Kidney (tissue), 13 donors: ENCODE measurements at regions not wholly inside any gene's neighbourhood (a gene's known extent, or its start where the extent isn't known, plus 50 kb on each side); places are given as distances from the start of the nearest gene placed in this dataset.
A peak's percentile ranks its signal among the peaks of the same experiment; 100 is the strongest.

Experiments used
- DNase-seq, 5 donors: peaks; one replicate each; pipeline ENCODE4 v3.0.0-alpha.2; 2013 to 2020
- FAIRE-seq: peaks from 2 replicates; lab custom pipeline; 2012; peaks lifted over from hg19 to GRCh38; lab: Jason Lieb, UNC
- H3K27ac ChIP-seq, 2 donors: one replicate each; pipeline ENCODE4 v1.7.0; 2013; ENCODE audit warnings: low read depth in 2 of 2, low read length in 2 of 2, inconsistent platforms in 1 of 2
- H3K27me3 ChIP-seq: one replicate; pipeline ENCODE4 v1.7.1; 2013; ENCODE audit warnings: low read length, inconsistent platforms; ENCODE audit not compliant: control insufficient read depth, insufficient read depth
- H3K36me3 ChIP-seq, 3 donors: one replicate each; pipeline versions ENCODE4 v1.7.0 to v1.7.1; 2013; ENCODE audit warnings: low read length in 3 of 3, control low read depth in 1 of 3, inconsistent platforms in 1 of 3; ENCODE audit not compliant: insufficient read depth in 3 of 3, control insufficient read depth in 2 of 3
- H3K4me1 ChIP-seq, 3 donors: one replicate each; pipeline versions ENCODE4 v1.7.0 to v1.7.1; 2013; ENCODE audit warnings: low read length in 3 of 3, inconsistent platforms in 1 of 3, low read depth in 1 of 3; ENCODE audit not compliant: control insufficient read depth in 2 of 3, insufficient read depth in 2 of 3
- H3K4me3 ChIP-seq, 3 donors: one replicate each; pipeline versions ENCODE4 v1.7.0 to v1.8.1; 2013; ENCODE audit warnings: low read length in 3 of 3, control low read depth in 1 of 3, inconsistent platforms in 1 of 3
- H3K9ac ChIP-seq, 3 donors: one replicate each; pipeline versions ENCODE4 v1.7.0 to v1.7.1; 2013; ENCODE audit warnings: low read length in 3 of 3, control low read depth in 1 of 3, inconsistent platforms in 1 of 3
- H3K9me3 ChIP-seq, 3 donors: one replicate each; pipeline versions ENCODE4 v1.7.0 to v1.7.1; 2013; ENCODE audit warnings: low read length in 3 of 3, control low read depth in 1 of 3, inconsistent platforms in 1 of 3; ENCODE audit not compliant: control insufficient read depth in 2 of 3, insufficient read depth in 1 of 3
- intact Hi-C: fragments of 100-400 bp; cut with DNase I; formaldehyde crosslinking; loops from one replicate; pipeline ENCODE4 v1.11.1; 2022
- TF ChIP-seq, protein P1 (sequence below): IDR thresholded peaks from 3 replicates; pipeline ENCODE4 v1.5.1; 2012; ENCODE audit warnings: mild to moderate bottlenecking, moderate library complexity, borderline replicate concordance; ENCODE audit not compliant: insufficient read depth; ENCODE audit errors: extremely low read depth
- donor health status: control.
- donor health status: control.
- donor health status: control.
- donor health status: control.
- donor health status: control.
- donor health status: DM: yes; HTN: yes; CAD: no.
- donor health status: Normal renal cell carcinoma (clear cell type).

DNA sequence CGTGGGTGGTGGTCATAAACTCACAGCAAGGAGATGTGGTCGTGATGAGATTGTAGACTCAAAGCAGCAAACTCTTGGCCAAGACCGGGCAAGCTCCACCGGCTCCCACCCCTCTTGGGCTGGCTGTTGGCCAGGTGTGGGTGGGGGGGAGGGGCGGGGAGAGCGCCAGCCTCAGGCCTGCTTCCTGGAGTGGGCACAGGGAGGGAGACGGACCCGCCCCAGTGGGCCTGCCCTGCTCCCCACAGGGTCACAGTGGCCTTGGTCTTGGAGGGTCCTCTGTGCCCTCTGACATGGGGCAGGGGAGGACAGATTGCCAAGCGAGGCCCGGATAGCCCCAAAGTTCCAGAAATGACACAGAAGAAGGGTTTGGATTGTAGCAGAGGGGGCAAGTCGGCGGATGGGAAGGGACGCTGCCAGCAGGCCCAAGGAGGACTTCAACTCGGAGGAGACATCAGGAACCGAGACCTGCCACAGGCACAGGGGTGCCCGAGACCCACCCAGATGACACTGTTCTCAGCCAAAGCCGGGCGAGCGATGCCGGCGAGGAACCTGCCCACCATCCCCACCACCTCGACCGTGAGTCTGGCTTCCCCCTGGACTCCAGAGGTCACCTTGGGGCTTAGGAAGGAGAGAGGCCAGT lies 85.4 kb upstream of the ACTRT2 start:
- Histone ChIP-seq H3K27me3 (peaks cover 9% of the 10 kb centered on the region), H3K27ac (no peak overlapping the region), H3K9ac (no peak overlapping the region), H3K9me3 (peaks cover 0 to 6% (median 0%) of the 10 kb centered on the region in 3 donors), H3K36me3 (no peaks in the 10 kb centered on the region), H3K4me1 (no peaks in the 10 kb centered on the region), H3K4me3 (no peak overlapping the region)
- no peak for FAIRE-seq
- intact Hi-C loops: no loop called here
- TF ChIP-seq, protein P1, sequence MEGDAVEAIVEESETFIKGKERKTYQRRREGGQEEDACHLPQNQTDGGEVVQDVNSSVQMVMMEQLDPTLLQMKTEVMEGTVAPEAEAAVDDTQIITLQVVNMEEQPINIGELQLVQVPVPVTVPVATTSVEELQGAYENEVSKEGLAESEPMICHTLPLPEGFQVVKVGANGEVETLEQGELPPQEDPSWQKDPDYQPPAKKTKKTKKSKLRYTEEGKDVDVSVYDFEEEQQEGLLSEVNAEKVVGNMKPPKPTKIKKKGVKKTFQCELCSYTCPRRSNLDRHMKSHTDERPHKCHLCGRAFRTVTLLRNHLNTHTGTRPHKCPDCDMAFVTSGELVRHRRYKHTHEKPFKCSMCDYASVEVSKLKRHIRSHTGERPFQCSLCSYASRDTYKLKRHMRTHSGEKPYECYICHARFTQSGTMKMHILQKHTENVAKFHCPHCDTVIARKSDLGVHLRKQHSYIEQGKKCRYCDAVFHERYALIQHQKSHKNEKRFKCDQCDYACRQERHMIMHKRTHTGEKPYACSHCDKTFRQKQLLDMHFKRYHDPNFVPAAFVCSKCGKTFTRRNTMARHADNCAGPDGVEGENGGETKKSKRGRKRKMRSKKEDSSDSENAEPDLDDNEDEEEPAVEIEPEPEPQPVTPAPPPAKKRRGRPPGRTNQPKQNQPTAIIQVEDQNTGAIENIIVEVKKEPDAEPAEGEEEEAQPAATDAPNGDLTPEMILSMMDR: no peak
- DNase-seq: peak in 2 of 5 donors; percentile 61 to 62

DNA sequence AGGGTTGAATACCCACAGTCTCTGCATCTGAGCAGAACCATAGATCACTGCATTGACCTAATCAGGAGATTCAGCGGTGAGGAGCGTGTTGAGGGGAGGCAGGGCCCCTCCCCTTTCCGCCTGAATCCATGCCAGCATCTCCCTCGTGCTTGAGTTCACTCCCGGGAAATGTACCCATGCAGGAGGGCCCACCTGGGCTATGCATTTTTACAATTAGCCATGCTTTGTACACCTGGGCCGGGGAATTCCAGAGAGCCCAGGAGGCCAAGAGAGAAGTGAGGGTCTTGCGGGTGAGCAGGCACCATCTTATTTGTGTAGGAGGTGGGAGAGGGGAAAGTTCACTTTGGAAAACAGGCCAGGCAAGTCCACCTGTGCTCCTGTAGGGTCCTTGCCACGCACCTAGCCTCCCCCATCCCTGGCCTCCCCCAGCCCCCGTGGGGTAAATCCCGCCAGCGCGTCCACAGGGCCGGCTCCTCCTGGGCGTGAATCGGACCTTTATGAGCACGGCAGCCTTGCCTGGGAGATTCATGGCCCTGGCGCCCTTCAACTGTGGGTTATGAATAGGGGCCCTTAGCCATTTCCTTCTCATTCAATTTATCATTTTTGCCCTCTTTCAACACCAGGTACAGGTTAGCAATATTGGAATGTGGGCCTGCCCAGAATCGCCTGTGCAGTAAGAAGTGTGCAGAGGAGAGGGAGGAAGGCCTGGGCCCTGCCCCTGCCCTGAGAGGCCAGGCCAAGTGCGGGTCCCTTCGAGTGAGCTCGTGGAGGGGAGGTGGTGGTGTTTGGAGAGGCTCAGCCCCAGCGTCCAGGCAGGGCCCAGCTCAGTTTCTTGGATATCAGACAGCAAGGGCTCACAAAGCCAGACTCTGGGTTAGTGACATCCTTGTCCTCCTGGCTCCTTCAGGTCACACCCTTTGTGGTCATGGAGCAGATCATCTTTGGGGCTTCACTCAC lies 84.4 kb upstream of the ACTRT2 start:
- FAIRE-seq (no peak), DNase-seq (peak; percentile 45 to 62 (median 50))
- TF ChIP-seq, protein P1: no peak
- Histone ChIP-seq H3K27me3 (peaks cover 9% of the 10 kb centered on the region), H3K9ac (no peak overlapping the region), H3K9me3 (peaks cover 0 to 12% (median 0%) of the 10 kb centered on the region in 3 donors), H3K4me3 (no peak overlapping the region), H3K36me3 (no peaks in the 10 kb centered on the region), H3K27ac (no peak overlapping the region), H3K4me1 (no peaks in the 10 kb centered on the region)
- intact Hi-C loops: no loop called here

DNA sequence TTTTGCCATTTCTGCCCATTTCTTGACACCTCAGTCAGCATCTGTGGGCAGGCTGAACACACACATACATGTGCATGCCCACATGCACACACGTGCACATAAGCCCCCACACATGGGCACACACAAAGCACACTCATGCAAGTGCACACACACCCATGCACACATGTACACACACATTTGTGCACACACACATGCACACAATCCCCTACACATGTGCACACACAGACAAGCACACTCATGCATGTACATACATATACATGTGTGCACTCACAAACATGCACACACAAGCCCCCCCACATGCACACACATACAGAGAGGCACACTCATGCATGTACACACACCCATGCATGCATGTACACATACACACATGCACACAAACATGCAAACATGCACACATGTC lies 83.5 kb upstream of the ACTRT2 start:
- TF ChIP-seq, protein P1: no peak
- DNase-seq (peak in 1 of 5 donors; percentile 17), FAIRE-seq (no peak)
- H3K4me1 ChIP-seq: no peaks in the 10 kb centered on the region
- peaks cover 0 to 12% (median 0%) of the 10 kb centered on the region in 3 donors for H3K9me3 ChIP-seq
- H3K36me3 ChIP-seq: no peaks in the 10 kb centered on the region
- peaks cover 2% of the 10 kb centered on the region for H3K27me3 ChIP-seq
- H3K4me3 ChIP-seq: no peak overlapping the region
- intact Hi-C loops: no loop called here
- H3K27ac ChIP-seq: no peak overlapping the region
- H3K9ac ChIP-seq: no peak overlapping the region
